ENCODE measurements at regions not wholly inside any gene's neighbourhood (a gene's known extent, or its start where the extent isn't known, plus 50 kb on each side); places are given as distances from the start of the nearest gene placed in this dataset.

DNA sequence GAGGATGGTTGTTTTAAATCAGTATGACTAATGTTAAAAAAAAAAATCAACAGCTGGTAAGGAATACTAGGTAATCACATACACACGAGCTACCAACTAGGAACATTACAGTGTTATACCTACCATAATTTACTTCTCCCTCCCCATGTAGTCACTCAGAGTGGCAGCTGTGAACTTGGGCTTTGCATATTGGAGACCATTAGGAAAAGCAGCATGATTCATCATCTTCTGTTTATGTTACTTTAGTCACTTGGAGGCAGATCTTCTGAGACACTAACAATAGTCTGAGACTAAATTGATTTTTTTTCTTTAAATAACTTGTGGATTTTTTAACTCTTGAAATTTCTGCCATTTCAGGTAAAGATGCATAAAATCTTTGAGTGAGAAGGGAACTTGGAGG lies 141.5 kb upstream of the NR4A3 start:
- Histone ChIP-seq H3K27me3 (replicated peaks in 1 of 4; ENCODE audit: control insufficient read depth in 3 of 4, extremely low read depth in 1 of 4, insufficient read depth in 3 of 4, low read length in 3 of 4) (no peaks in the 10 kb centered on the region), H3K4me2 (ENCODE audit: insufficient read depth in 1 of 2, low read depth in 2 of 2, low read length in 2 of 2) (no peak overlapping the region), H2BK120ac (replicated peaks; ENCODE audit: low read depth, low read length) (no peak overlapping the region), H2AK5ac (ENCODE audit: low read depth, low read length) (no peak overlapping the region), H3K14ac (ENCODE audit: insufficient read length) (no peak overlapping the region), H3K27ac (ENCODE audit: low read depth, low read length) (no peak overlapping the region), H2BK5ac (ENCODE audit: low read depth, low read length) (no peak overlapping the region), H4K20me1 (replicated peaks in 1 of 2; ENCODE audit: control insufficient read depth in 1 of 2, insufficient read depth in 2 of 2, low read length in 2 of 2) (no peaks in the 10 kb centered on the region), H3K18ac (ENCODE audit: extremely low read depth, low read length) (no peak overlapping the region), H3K23me2 (ENCODE audit: low read depth, low read length) (no peaks in the 10 kb centered on the region), H4K8ac (ENCODE audit: extremely low read depth, insufficient read depth, low read length) (no peak overlapping the region), H3K9me3 (ENCODE audit: insufficient read depth in 2 of 2, low read depth in 1 of 2, low read length in 1 of 2) (peaks cover 0 to 28% of the 10 kb centered on the region in 2 experiments), H2BK20ac (ENCODE audit: low read length) (no peak overlapping the region), H2AFZ (ENCODE audit: low read length) (no peak overlapping the region), H4K91ac (replicated peaks; ENCODE audit: insufficient read length, low read length) (no peak overlapping the region), H2BK15ac (ENCODE audit: low read length) (no peak overlapping the region), H3K4ac (replicated peaks; ENCODE audit: insufficient read length, low read depth, low read length) (no peak overlapping the region), H3K36me3 (ENCODE audit: control insufficient read depth in 2 of 4, insufficient read depth in 4 of 4, low read length in 3 of 4) (no peaks in the 10 kb centered on the region), H2BK12ac (ENCODE audit: low read depth, low read length) (no peak overlapping the region), H3K4me1 (replicated peaks in 1 of 4; ENCODE audit: control insufficient read depth in 3 of 4, insufficient read depth in 4 of 4, low read length in 3 of 4) (no peaks in the 10 kb centered on the region), H3K79me2 (ENCODE audit: control insufficient read depth in 1 of 2, insufficient read depth in 2 of 2, low read length in 2 of 2) (no peaks in the 10 kb centered on the region), H3K23ac (ENCODE audit: insufficient read length) (no peak overlapping the region), H3K9ac (replicated peaks in 1 of 4; ENCODE audit: extremely low read depth in 1 of 4, low read depth in 3 of 4, low read length in 3 of 4) (no peak overlapping the region), H3K56ac (replicated peaks; ENCODE audit: insufficient read length, low read depth, low read length) (no peak overlapping the region), H3K79me1 (ENCODE audit: low read depth, low read length) (no peaks in the 10 kb centered on the region), H3K4me3 (ENCODE audit: extremely low read depth in 1 of 4, insufficient read depth in 2 of 4, low read depth in 3 of 4, low read length in 4 of 4) (no peak overlapping the region), H4K5ac (ENCODE audit: insufficient read length, low read depth, low read length) (no peak overlapping the region)
- WGBS, 2 experiments (ENCODE audit: extremely low coverage in 1 of 2, insufficient coverage in 1 of 2, insufficient read length in 1 of 2, insufficient replicate concordance in 2 of 2, low coverage in 1 of 2, low lambda C conversion rate in 2 of 2, missing lambda C conversion rate in 1 of 2) = 100% methylated on average over 1 of the region's 1 CpG; no CpG with 5 or more reads in 1 of the 2 experiments
- ChIA-PET POLR2A (ENCODE audit: partially characterized antibody) (no interaction called here), CTCF (ENCODE audit: partially characterized antibody) (interaction anchor here (0.9 kb wide), 1 partner anchor 117 kb away, joined by 3 read pairs; no protein-coding TSS in a partner anchor)
- no peak for DNase-seq (ENCODE audit: low read depth in 1 of 2, low spot score in 2 of 2)
- FAIRE-seq = no peak
- TF ChIP-seq PHF8 (conservative IDR thresholded peaks at IDR 0.05; ENCODE audit: low read depth, low read length) (no peak), SP1 (IDR thresholded peaks at IDR 0.05; ENCODE audit: low read depth, low read length) (no peak), CTBP2 (IDR thresholded peaks at IDR 0.05; ENCODE audit: borderline replicate concordance, insufficient read depth, insufficient read length, low read length) (no peak), NANOG (IDR thresholded peaks at IDR 0.05; ENCODE audit: insufficient read depth, low read depth, low read length, poor library complexity, severe bottlenecking) (no peak), BACH1 (IDR thresholded peaks at IDR 0.05; ENCODE audit: low read length) (no peak), HDAC6 (IDR thresholded peaks at IDR 0.05; ENCODE audit: low read depth, low read length) (no peak), POLR2A (IDR thresholded peaks at IDR 0.05; ENCODE audit: control extremely low read depth in 1 of 2, low read depth in 2 of 2, low read length in 2 of 2) (no peak), CBX5 (IDR thresholded peaks at IDR 0.05; ENCODE audit: low read depth, low read length) (no peak), TCF12 (IDR thresholded peaks at IDR 0.05; ENCODE audit: low read depth, low read length) (no peak), SIN3A (conservative IDR thresholded peaks at IDR 0.05 in 1 of 2, IDR thresholded peaks at IDR 0.05 in 1 of 2; ENCODE audit: low read depth in 1 of 2, low read length in 2 of 2) (no peak), JUN (IDR thresholded peaks at IDR 0.05; ENCODE audit: low read depth, low read length) (no peak)
- TF ChIP-seq, protein P1, sequence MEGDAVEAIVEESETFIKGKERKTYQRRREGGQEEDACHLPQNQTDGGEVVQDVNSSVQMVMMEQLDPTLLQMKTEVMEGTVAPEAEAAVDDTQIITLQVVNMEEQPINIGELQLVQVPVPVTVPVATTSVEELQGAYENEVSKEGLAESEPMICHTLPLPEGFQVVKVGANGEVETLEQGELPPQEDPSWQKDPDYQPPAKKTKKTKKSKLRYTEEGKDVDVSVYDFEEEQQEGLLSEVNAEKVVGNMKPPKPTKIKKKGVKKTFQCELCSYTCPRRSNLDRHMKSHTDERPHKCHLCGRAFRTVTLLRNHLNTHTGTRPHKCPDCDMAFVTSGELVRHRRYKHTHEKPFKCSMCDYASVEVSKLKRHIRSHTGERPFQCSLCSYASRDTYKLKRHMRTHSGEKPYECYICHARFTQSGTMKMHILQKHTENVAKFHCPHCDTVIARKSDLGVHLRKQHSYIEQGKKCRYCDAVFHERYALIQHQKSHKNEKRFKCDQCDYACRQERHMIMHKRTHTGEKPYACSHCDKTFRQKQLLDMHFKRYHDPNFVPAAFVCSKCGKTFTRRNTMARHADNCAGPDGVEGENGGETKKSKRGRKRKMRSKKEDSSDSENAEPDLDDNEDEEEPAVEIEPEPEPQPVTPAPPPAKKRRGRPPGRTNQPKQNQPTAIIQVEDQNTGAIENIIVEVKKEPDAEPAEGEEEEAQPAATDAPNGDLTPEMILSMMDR (IDR thresholded peaks at IDR 0.05; ENCODE audit: control extremely low read depth in 1 of 3, insufficient read depth in 1 of 3, low read depth in 1 of 3, low read length in 3 of 3) = no peak
